ENCODE measurements at regions not wholly inside any gene's neighbourhood (a gene's known extent, or its start where the extent isn't known, plus 50 kb on each side); places are given as distances from the start of the nearest gene placed in this dataset.

- Histone ChIP-seq H3K4me1 (ENCODE audit: control insufficient read depth, extremely low read depth, insufficient read depth, low read length) (no peaks in the 10 kb centered on the region), H3K79me2 (ENCODE audit: control insufficient read depth, insufficient read depth, low read length) (no peaks in the 10 kb centered on the region), H2AFZ (ENCODE audit: low read depth, low read length) (no peak overlapping the region), H3K27me3 (ENCODE audit: control insufficient read depth in 2 of 2, insufficient read depth in 2 of 2, low read length in 2 of 2) (no peaks in the 10 kb centered on the region), H3K4me3 (replicated peaks in 1 of 3; ENCODE audit: insufficient read depth in 1 of 3, low read depth in 1 of 3, low read length in 3 of 3) (no peak overlapping the region), H4K20me1 (replicated peaks; ENCODE audit: control insufficient read depth, extremely low read depth, insufficient read depth, low read length) (no peaks in the 10 kb centered on the region), H3K9ac (replicated peaks; ENCODE audit: extremely low read depth, insufficient read depth, low read length) (no peak overlapping the region), H3K36me3 (ENCODE audit: control insufficient read depth in 2 of 2, extremely low read depth in 1 of 2, insufficient read depth in 2 of 2, low read length in 2 of 2) (no peaks in the 10 kb centered on the region), H3K4me2 (ENCODE audit: insufficient read depth, low read length) (no peak overlapping the region), H3K9me1 (replicated peaks; ENCODE audit: control insufficient read depth, extremely low read depth, insufficient read depth, low read length) (no peaks in the 10 kb centered on the region), H3K27ac (ENCODE audit: insufficient read depth, low read depth, low read length) (no peak overlapping the region), H3K9me3 (replicated peaks; ENCODE audit: control insufficient read depth, insufficient read depth, low read length) (no peaks in the 10 kb centered on the region)
- DNase-seq (ENCODE audit: low read depth, low spot score) (no peak), FAIRE-seq (no peak)
- no TSS peak for BruUV-seq (replicated peaks)
- POLR2A ChIA-PET = no interaction called here
- CTCF ChIA-PET = no interaction called here
- TF ChIP-seq POLR2A (IDR thresholded peaks at IDR 0.05; ENCODE audit: low read depth, low read length) (no peak), POLR2AphosphoS5 (IDR thresholded peaks at IDR 0.05; ENCODE audit: insufficient read depth, low read depth, low read length) (no peak), GATA2 (IDR thresholded peaks at IDR 0.05; ENCODE audit: insufficient read depth, insufficient read length, low read depth, low read length) (no peak), JUN (IDR thresholded peaks at IDR 0.05; ENCODE audit: borderline replicate concordance, insufficient read depth, insufficient read length, low read depth) (no peak), EZH2 (IDR thresholded peaks at IDR 0.05; ENCODE audit: borderline replicate concordance, low read depth, low read length, severe bottlenecking) (no peak), CTCF (IDR thresholded peaks at IDR 0.05; ENCODE audit: extremely low read depth in 1 of 2, insufficient read depth in 1 of 2, low read depth in 1 of 2, low read length in 2 of 2) (no peak), MYC (IDR thresholded peaks at IDR 0.05; ENCODE audit: low read depth, low read length) (no peak), MAX (IDR thresholded peaks at IDR 0.05; ENCODE audit: insufficient read depth, insufficient read length) (no peak), FOS (IDR thresholded peaks at IDR 0.05; ENCODE audit: borderline replicate concordance, insufficient read depth, low read length) (no peak)
- intact Hi-C loops (cut with micrococcal nuclease) (no loop called here), dilution Hi-C loops (cut with MboI; ENCODE audit: extremely low pct_ligation_motif_present, low sequenced_read_pairs) (no loop called here)
Observed at GRCh38 chr2:164112105-164112504, 376.3 kb upstream of the FIGN start.

Measured in endothelial cell of umbilical vein (primary cell).